ENCODE measurements at regions not wholly inside any gene's neighbourhood (a gene's known extent, or its start where the extent isn't known, plus 50 kb on each side); places are given as distances from the start of the nearest gene placed in this dataset.

GRCh38 chr1:213929398-213929797 is 58.4 kb upstream of the PROX1 start:
- ChIA-PET POLR2A (no interaction called here), CTCF (no interaction called here)
- TF ChIP-seq PKNOX1 (IDR thresholded peaks at IDR 0.05): peak; percentile 27; the same call in 1 of the 2 replicates
- no peak for TF ChIP-seq HDGF (IDR thresholded peaks at IDR 0.05; ENCODE audit: borderline replicate concordance)
- no peak for DNase-seq (ENCODE audit: extremely low spot score)

DNA sequence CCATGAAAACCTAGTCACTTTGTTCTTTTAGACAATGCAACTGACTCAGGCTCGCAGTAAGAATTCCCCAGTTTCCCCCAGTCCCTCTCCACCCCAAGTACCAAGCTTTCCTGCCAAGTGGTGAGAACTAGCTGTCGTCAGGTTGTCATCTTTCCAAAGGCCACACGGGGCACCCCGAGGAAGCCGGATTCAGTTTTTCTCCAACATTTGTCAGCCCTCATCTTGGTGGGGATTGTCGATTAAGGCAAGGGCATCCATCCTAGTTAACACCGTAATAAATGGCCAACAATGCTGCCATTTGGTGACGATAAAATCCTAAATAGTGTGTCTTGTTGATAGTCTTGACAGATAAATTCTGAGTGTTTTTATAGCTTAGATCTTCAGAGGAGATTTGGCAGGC is 55.9 kb upstream of the PROX1 start:
- TF ChIP-seq CTBP1 (IDR thresholded peaks at IDR 0.05; ENCODE audit: borderline replicate concordance): no peak
- no peak for TF ChIP-seq ARNT (IDR thresholded peaks at IDR 0.05)
- TF ChIP-seq NFRKB (IDR thresholded peaks at IDR 0.05): no peak
- TF ChIP-seq FOXK2 (IDR thresholded peaks at IDR 0.05): no peak
- no peak for TF ChIP-seq SP1 (IDR thresholded peaks at IDR 0.05)
- no peak for TF ChIP-seq ZNF384 (IDR thresholded peaks at IDR 0.05)
- no peak for TF ChIP-seq FOXM1 (IDR thresholded peaks at IDR 0.05; ENCODE audit: borderline replicate concordance)
- no peak for TF ChIP-seq LEF1 (IDR thresholded peaks at IDR 0.05; ENCODE audit: borderline replicate concordance)
- no peak for TF ChIP-seq L3MBTL2 (conservative IDR thresholded peaks at IDR 0.05)
- TF ChIP-seq TARDBP (IDR thresholded peaks at IDR 0.05): no peak
- TF ChIP-seq FOXA1 (IDR thresholded peaks at IDR 0.05): no peak
- TF ChIP-seq BHLHE40 (IDR thresholded peaks at IDR 0.05; ENCODE audit: borderline replicate concordance): no peak
- no peak for TF ChIP-seq SUZ12 (IDR thresholded peaks at IDR 0.05)
- TF ChIP-seq PKNOX1 (IDR thresholded peaks at IDR 0.05): no peak
- TF ChIP-seq HDGF (IDR thresholded peaks at IDR 0.05; ENCODE audit: borderline replicate concordance): no peak
- TF ChIP-seq ELF4 (IDR thresholded peaks at IDR 0.05): no peak
- ChIA-PET CTCF (interaction anchor here (1.5 kb wide), 1 partner anchor 13 kb away, joined by 5 read pairs; no protein-coding TSS in a partner anchor), POLR2A (no interaction called here)
- DNase-seq (ENCODE audit: extremely low spot score): peak; percentile 57

DNA sequence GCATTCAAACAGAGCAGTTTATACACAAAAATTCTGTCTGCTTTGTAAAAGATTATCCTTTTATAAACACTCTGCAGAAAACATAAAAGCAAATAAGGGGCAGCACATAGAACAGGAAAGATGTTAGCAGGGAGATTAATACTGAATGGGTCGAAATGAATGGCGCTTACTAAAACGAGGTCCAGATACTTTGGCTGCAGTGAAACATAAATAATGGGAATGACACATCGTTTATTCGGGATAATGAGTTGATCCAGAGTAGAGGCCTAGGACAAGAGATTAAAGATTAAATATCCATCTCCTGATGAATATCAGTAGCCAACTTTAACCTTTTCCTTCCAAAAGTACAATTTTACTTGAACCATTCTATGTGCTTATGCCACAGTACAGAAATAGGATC is 54.4 kb upstream of the PROX1 start:
- no peak for TF ChIP-seq SUZ12 (IDR thresholded peaks at IDR 0.05)
- no peak for TF ChIP-seq TARDBP (IDR thresholded peaks at IDR 0.05)
- TF ChIP-seq FOXA1 (IDR thresholded peaks at IDR 0.05): no peak
- TF ChIP-seq LEF1 (IDR thresholded peaks at IDR 0.05; ENCODE audit: borderline replicate concordance): no peak
- TF ChIP-seq PKNOX1 (IDR thresholded peaks at IDR 0.05): 0 out of 2 replicates have a peak, but pooled peaks have one; percentile 4
- DNase-seq (ENCODE audit: extremely low spot score): no peak
- POLR2A ChIA-PET: no interaction called here
- CTCF ChIA-PET: interaction anchor here (1.5 kb wide), 1 partner anchor 12 kb away, joined by 5 read pairs; no protein-coding TSS in a partner anchor

DNA sequence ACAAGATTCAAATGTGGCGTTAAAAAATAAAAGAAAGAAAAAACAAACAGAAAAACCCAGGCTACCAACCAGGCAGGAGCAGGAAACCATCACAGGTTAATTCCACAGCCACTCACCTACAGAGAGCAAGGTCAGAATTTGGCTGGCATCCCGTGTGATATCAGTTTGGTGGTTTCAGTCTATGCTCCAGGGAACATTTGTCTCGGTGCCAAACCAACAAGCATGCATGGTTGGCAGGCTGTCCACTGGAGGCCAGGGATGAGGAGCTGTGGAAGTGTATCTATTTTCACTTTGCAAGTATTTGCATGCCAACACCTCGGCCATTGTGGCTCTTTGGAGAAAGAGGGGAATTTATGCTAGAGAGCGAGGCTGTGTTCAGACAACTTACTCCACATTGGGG is 53.1 kb upstream of the PROX1 start:
- no peak for DNase-seq (ENCODE audit: extremely low spot score)
- TF ChIP-seq L3MBTL2 (conservative IDR thresholded peaks at IDR 0.05): no peak
- TF ChIP-seq ELF4 (IDR thresholded peaks at IDR 0.05): no peak
- TF ChIP-seq PKNOX1 (IDR thresholded peaks at IDR 0.05): no peak
- TF ChIP-seq BHLHE40 (IDR thresholded peaks at IDR 0.05; ENCODE audit: borderline replicate concordance): no peak
- TF ChIP-seq SUZ12 (IDR thresholded peaks at IDR 0.05): no peak
- TF ChIP-seq FOXA1 (IDR thresholded peaks at IDR 0.05): no peak
- TF ChIP-seq TARDBP (IDR thresholded peaks at IDR 0.05): no peak
- TF ChIP-seq HDGF (IDR thresholded peaks at IDR 0.05; ENCODE audit: borderline replicate concordance): no peak
- ChIA-PET POLR2A (no interaction called here), CTCF (no interaction called here)

GRCh38 chr1:213936571-213936970 is 51.2 kb upstream of the PROX1 start:
- CTCF ChIA-PET: no interaction called here
- POLR2A ChIA-PET: no interaction called here
- no peak for DNase-seq (ENCODE audit: extremely low spot score)
- TF ChIP-seq PKNOX1 (IDR thresholded peaks at IDR 0.05) (no peak), L3MBTL2 (conservative IDR thresholded peaks at IDR 0.05) (no peak), FOXK2 (IDR thresholded peaks at IDR 0.05) (no peak), SP1 (IDR thresholded peaks at IDR 0.05) (no peak), TARDBP (IDR thresholded peaks at IDR 0.05) (no peak), HDGF (IDR thresholded peaks at IDR 0.05; ENCODE audit: borderline replicate concordance) (no peak), ELF4 (IDR thresholded peaks at IDR 0.05) (no peak), CTBP1 (IDR thresholded peaks at IDR 0.05; ENCODE audit: borderline replicate concordance) (no peak), FOXM1 (IDR thresholded peaks at IDR 0.05; ENCODE audit: borderline replicate concordance) (no peak), ARNT (IDR thresholded peaks at IDR 0.05) (no peak), FOXA1 (IDR thresholded peaks at IDR 0.05) (no peak), NFRKB (IDR thresholded peaks at IDR 0.05) (no peak), LEF1 (IDR thresholded peaks at IDR 0.05; ENCODE audit: borderline replicate concordance) (no peak)
